ENCODE measurements at regions not wholly inside any gene's neighbourhood (a gene's known extent, or its start where the extent isn't known, plus 50 kb on each side); places are given as distances from the start of the nearest gene placed in this dataset.

DNA sequence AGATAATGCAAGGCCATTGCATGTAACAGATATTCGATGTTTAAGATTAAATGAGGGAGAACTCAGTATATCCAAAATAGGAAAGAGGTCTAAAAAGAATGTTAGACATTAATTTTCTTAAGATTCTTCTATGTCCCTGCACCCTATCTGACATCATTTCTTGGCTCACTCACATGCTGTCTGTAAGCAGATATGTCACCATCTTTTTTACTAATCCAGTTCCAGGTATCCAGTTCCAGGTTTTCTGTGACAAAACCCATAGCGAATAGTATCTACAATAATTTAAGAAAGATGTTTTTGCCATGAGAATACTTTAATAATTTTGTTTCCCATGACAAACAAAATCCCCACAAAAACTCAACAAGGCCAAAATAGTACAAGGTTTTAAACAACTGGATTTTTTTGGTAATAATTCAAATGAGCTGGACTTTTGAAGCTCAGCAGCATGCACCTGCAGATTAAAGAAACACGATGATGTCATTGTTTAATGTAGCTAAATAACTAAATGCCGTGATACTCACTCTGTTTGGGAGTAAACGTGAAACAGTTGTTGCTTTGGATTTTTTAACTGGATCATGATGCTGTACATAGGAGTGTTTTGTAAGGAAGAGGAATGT lies 867.6 kb downstream of the EPHA3 start:
- no peak for DNase-seq (ENCODE audit: low spot score in 2 of 2, unreplicated experiment in 2 of 2)

DNA sequence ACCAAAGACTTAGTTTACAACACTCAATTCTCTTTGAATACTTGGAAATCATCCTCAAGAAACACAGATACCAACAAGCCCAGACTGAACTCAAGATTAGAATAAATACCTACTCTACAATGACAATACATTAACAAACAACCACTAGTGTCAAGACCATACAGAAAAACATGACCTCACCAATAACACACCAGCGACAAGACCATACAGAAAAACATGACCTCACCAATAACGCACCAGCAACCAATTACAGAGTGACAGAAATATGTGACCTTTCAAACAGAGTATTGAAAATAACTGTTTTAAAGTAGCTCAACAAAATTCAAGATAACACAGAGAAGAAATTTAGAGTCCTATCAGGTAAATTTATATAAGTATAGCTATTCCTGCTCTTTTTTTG lies 876.0 kb downstream of the EPHA3 start:
- Mint-ChIP-seq H3K27ac (no peak overlapping the region), H3K4me3 (no peak overlapping the region), H3K36me3 (no peaks in the 10 kb centered on the region), H3K4me1 (no peaks in the 10 kb centered on the region), H3K9me3 (peaks cover 15% of the 10 kb centered on the region), H3K27me3 (ENCODE audit: low read depth) (no peaks in the 10 kb centered on the region)
- no peak for DNase-seq (ENCODE audit: low spot score in 2 of 2, unreplicated experiment in 2 of 2)
- TF ChIP-seq, protein P1, sequence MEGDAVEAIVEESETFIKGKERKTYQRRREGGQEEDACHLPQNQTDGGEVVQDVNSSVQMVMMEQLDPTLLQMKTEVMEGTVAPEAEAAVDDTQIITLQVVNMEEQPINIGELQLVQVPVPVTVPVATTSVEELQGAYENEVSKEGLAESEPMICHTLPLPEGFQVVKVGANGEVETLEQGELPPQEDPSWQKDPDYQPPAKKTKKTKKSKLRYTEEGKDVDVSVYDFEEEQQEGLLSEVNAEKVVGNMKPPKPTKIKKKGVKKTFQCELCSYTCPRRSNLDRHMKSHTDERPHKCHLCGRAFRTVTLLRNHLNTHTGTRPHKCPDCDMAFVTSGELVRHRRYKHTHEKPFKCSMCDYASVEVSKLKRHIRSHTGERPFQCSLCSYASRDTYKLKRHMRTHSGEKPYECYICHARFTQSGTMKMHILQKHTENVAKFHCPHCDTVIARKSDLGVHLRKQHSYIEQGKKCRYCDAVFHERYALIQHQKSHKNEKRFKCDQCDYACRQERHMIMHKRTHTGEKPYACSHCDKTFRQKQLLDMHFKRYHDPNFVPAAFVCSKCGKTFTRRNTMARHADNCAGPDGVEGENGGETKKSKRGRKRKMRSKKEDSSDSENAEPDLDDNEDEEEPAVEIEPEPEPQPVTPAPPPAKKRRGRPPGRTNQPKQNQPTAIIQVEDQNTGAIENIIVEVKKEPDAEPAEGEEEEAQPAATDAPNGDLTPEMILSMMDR (IDR thresholded peaks at IDR 0.05; ENCODE audit: unreplicated experiment), result no peak

More for the DNA sequence above, 867.6 kb downstream of the EPHA3 start:
- H3K27me3 Mint-ChIP-seq (ENCODE audit: low read depth), result no peaks in the 10 kb centered on the region
- H3K9me3 Mint-ChIP-seq, result no peaks in the 10 kb centered on the region
- no peaks in the 10 kb centered on the region for H3K36me3 Mint-ChIP-seq
- H3K4me3 Mint-ChIP-seq, result no peak overlapping the region
- peaks cover 5% of the 10 kb centered on the region for H3K4me1 Mint-ChIP-seq
- H3K27ac Mint-ChIP-seq, result no peak overlapping the region
- TF ChIP-seq, protein P1 (IDR thresholded peaks at IDR 0.05; ENCODE audit: unreplicated experiment), result no peak

DNA sequence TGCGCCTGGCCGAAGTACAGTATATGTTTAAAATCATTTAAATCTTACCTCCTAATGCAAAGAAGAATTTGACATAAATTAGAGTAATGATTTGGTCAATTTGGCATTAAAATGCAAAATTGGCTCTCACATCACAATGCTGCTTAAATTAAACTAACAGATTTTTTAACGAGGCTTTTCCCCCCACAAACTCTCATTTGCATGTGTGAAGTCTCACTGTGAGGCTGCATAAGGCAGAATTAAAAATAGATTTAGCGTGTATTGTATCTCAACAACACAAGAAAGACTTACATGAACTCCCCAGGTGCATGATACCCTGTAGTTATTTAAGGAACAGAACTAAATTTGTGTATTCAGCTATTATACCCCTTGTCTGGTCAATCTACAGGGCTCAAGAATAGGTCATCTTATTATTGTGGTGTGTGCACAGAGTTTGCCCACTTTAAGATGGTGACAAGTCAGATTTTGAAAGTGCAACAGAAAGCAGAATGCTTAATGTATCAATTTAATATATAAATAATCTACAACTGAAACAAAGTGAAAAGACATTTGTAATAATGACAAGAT lies 897.9 kb downstream of the EPHA3 start:
- Mint-ChIP-seq H3K4me3 (no peak overlapping the region), H3K27ac (no peak overlapping the region), H3K9me3 (no peaks in the 10 kb centered on the region), H3K4me1 (peaks cover 15% of the 10 kb centered on the region), H3K36me3 (no peaks in the 10 kb centered on the region), H3K27me3 (ENCODE audit: low read depth) (no peaks in the 10 kb centered on the region)
- no peak for DNase-seq (ENCODE audit: low spot score in 2 of 2, unreplicated experiment in 2 of 2)
- TF ChIP-seq, protein P1 (IDR thresholded peaks at IDR 0.05; ENCODE audit: unreplicated experiment), result no peak

DNA sequence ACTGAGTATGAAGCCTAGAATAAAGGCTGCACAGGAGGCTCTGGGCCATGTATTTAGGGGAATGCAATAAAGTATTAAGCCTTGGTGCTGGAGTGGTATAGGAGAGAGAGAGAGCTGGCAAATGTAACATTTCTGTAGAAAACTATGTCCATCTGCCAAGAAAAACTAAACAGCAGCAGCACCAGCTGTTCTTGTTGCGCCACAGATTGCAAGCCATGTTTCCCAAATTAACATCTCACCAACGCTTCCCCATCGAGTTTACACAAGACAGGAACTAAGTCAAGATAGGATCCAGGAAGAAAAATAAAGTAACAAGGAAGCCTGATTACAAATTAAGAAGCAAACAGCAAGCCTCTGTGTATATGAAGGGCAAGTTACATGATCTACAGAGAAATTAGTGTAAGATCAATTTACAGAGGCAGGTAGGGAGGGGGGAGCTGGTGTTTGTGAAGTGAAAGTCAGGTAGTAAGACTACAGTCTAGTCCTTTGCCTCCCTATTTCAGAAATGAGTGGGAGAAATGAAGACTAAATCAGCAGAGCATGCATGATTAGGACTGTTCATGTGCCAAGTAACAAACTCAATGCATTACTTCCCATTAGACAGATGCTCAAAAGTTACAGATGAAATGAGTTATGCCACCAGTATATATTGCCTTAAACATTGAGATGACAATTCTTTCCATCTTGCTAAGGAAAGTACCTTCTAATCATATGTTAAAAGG lies 900.5 kb downstream of the EPHA3 start:
- Mint-ChIP-seq H3K4me1 (peaks cover 23% of the 10 kb centered on the region), H3K4me3 (no peak overlapping the region), H3K27ac (no peak overlapping the region), H3K27me3 (ENCODE audit: low read depth) (no peaks in the 10 kb centered on the region), H3K36me3 (no peaks in the 10 kb centered on the region), H3K9me3 (no peaks in the 10 kb centered on the region)
- TF ChIP-seq, protein P1 (IDR thresholded peaks at IDR 0.05; ENCODE audit: unreplicated experiment), result no peak
- no peak for DNase-seq (ENCODE audit: low spot score in 2 of 2, unreplicated experiment in 2 of 2)

DNA sequence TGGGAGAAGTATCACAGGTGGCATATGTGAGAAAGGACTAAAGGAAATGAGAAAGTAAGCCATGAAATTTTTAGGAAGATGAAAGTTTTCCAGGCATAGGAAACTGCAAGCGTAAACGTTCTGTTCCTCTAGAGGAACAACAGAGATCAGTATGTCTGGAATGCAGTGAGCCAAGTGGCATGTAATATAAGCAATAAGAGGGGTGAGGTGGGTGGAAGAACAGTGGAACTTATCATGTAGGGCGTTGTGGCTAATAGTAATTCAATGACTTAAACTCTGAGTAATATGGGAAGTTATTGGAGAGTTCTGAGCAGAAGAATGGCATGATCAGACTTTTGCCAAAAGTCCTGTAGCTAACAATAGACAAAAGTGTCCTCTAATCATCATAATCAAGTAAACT lies 902.9 kb downstream of the EPHA3 start:
- Mint-ChIP-seq H3K36me3 (no peaks in the 10 kb centered on the region), H3K27me3 (ENCODE audit: low read depth) (no peaks in the 10 kb centered on the region), H3K4me1 (peaks cover 26% of the 10 kb centered on the region), H3K4me3 (no peak overlapping the region), H3K9me3 (no peaks in the 10 kb centered on the region), H3K27ac (peak overlapping the region; percentile 15)
- TF ChIP-seq, protein P1 (IDR thresholded peaks at IDR 0.05; ENCODE audit: unreplicated experiment), result no peak
- DNase-seq (ENCODE audit: low spot score in 2 of 2, unreplicated experiment in 2 of 2), result no peak
